Thoracic aorta (tissue), 2 donors: ENCODE measurements at regions not wholly inside any gene's neighbourhood (a gene's known extent, or its start where the extent isn't known, plus 50 kb on each side); places are given as distances from the start of the nearest gene placed in this dataset.

Experiments
- ATAC-seq: fragments of 150-250 bp; one replicate; pipeline ENCODE4 v1.8.0; 2017; ENCODE audit warnings: low read depth; ENCODE audit not compliant: insufficient number of reproducible peaks, low FRiP score
- DNase-seq: peaks from one replicate; pipeline ENCODE4 v3.0.0-alpha.2; 2020; ENCODE audit warnings: low spot score
- H3K27ac ChIP-seq, 2 donors: fragments of 200-600 bp; sonication (generic); 1 replicate in 1 of 2; 2 replicates in 1 of 2; pipeline ENCODE4 v1.5.1; 2016; ENCODE audit warnings: mild to moderate bottlenecking in 2 of 2, moderate library complexity in 2 of 2
- H3K27me3 ChIP-seq: fragments of 200-600 bp; sonication (generic); replicated peaks from 2 replicates; pipeline ENCODE4 v1.6.0; 2016; ENCODE audit warnings: mild to moderate bottlenecking; ENCODE audit not compliant: insufficient read depth
- H3K36me3 ChIP-seq: fragments of 200-600 bp; sonication (generic); one replicate; pipeline ENCODE4 v1.5.1; 2016
- H3K4me1 ChIP-seq, 2 donors: fragments of 200-600 bp; sonication (generic); 1 replicate in 1 of 2; 2 replicates in 1 of 2; pipeline versions ENCODE4 v1.5.1 to v1.6.0; 2016; ENCODE audit warnings: low read depth in 2 of 2, mild to moderate bottlenecking in 1 of 2; ENCODE audit not compliant: control insufficient read depth in 1 of 2
- H3K4me3 ChIP-seq: fragments of 200-600 bp; sonication (generic); 2 replicates; pipeline ENCODE4 v1.5.1; 2016; ENCODE audit warnings: mild to moderate bottlenecking
- H3K9me3 ChIP-seq: fragments of 200-600 bp; sonication (generic); 2 replicates; pipeline ENCODE4 v1.5.1; 2016
- TF ChIP-seq, protein P1 (sequence below): fragments of 200-600 bp; sonication (generic); IDR thresholded peaks from one replicate; pipeline ENCODE4 v1.5.1; 2019; ENCODE audit warnings: antibody characterized with exemption

DNA sequence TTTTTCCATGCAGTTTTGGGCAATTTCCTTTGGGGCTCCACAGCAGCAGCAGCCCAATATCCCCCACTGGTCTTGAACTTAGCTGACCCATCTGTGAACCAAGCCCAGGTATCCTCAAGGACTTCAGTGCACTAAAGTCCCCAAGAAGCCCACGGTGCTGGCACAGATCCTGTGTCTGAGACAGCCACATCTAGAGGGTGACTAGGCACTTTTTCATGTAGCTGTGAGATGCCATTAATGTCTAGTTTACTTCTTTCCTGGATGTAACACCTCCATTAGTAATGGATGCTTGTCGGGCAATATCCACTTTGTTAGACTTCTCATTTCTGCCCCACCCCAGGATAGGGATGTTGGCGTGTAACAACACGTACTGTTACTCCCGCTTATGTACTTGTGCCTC lies 117.9 kb downstream of the GPCPD1 start:
- Histone ChIP-seq H3K27ac (no peak overlapping the region), H3K9me3 (peaks cover 9% of the 10 kb centered on the region), H3K4me3 (no peak overlapping the region), H3K4me1 (no peaks in the 10 kb centered on the region), H3K36me3 (no peaks in the 10 kb centered on the region), H3K27me3 (no peaks in the 10 kb centered on the region)
- no peak for ATAC-seq
- TF ChIP-seq, protein P1, sequence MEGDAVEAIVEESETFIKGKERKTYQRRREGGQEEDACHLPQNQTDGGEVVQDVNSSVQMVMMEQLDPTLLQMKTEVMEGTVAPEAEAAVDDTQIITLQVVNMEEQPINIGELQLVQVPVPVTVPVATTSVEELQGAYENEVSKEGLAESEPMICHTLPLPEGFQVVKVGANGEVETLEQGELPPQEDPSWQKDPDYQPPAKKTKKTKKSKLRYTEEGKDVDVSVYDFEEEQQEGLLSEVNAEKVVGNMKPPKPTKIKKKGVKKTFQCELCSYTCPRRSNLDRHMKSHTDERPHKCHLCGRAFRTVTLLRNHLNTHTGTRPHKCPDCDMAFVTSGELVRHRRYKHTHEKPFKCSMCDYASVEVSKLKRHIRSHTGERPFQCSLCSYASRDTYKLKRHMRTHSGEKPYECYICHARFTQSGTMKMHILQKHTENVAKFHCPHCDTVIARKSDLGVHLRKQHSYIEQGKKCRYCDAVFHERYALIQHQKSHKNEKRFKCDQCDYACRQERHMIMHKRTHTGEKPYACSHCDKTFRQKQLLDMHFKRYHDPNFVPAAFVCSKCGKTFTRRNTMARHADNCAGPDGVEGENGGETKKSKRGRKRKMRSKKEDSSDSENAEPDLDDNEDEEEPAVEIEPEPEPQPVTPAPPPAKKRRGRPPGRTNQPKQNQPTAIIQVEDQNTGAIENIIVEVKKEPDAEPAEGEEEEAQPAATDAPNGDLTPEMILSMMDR = no peak
- no peak for DNase-seq

GRCh38 chr20:5491455-5491854 lies 119.4 kb downstream of the GPCPD1 start:
- TF ChIP-seq, protein P1 = no peak
- Histone ChIP-seq H3K27me3 (no peaks in the 10 kb centered on the region), H3K27ac (no peak overlapping the region), H3K9me3 (peaks cover 9% of the 10 kb centered on the region), H3K4me3 (no peak overlapping the region), H3K4me1 (no peaks in the 10 kb centered on the region), H3K36me3 (no peaks in the 10 kb centered on the region)
- no peak for DNase-seq
- ATAC-seq = no peak

DNA sequence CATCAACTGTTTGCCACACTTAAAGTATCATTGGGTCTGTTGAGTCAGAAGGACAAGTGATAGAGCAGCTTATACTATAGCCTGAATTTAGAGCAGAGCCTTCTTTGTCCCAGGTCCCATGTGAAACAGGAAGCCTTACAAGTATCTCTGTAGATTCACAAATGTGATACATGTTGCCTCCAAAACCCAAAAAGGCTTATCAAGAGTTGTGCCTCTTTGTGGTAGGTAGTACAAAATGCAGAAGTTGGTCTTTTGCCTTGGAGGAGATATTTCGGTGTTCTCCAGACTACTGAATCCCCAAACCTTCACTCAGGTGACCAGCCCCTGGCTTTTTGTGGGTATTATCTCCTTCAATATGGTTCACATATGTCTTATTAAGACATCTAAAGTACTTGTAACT lies 121.2 kb downstream of the GPCPD1 start:
- ATAC-seq = no peak

DNA sequence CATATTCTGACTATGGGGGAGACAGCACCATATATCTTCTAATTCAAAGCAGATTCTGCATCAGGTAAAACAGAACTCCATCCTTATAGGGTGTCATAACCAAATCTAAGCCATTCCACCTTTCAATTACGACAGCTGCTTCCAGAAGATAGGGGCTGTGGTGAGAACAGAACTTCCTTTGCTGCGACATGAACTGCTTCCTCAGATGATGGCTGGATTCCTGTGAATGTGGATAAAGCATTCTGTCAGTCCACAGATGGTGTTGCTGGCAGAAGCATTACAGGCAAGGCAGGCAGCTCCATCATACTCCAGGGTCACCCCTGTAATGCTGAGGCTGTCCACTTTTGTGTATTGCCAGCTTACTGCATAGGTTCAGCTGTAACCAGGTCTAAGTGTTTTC lies 122.0 kb downstream of the GPCPD1 start:
- no peak for ATAC-seq
- Histone ChIP-seq H3K4me3 (no peak overlapping the region), H3K9me3 (peaks cover 9% of the 10 kb centered on the region), H3K36me3 (no peaks in the 10 kb centered on the region), H3K27me3 (no peaks in the 10 kb centered on the region), H3K4me1 (no peaks in the 10 kb centered on the region), H3K27ac (no peak overlapping the region)
- no peak for DNase-seq
- TF ChIP-seq, protein P1 = no peak

More for the DNA sequence above, 121.2 kb downstream of the GPCPD1 start:
- Histone ChIP-seq H3K9me3 (peaks cover 9% of the 10 kb centered on the region), H3K4me3 (no peak overlapping the region), H3K27ac (no peak overlapping the region), H3K36me3 (no peaks in the 10 kb centered on the region), H3K27me3 (no peaks in the 10 kb centered on the region), H3K4me1 (no peaks in the 10 kb centered on the region)
- TF ChIP-seq, protein P1 = no peak
- DNase-seq = no peak

GRCh38 chr20:5486377-5487054 lies 124.3 kb downstream of the GPCPD1 start:
- Histone ChIP-seq H3K27me3 (no peaks in the 10 kb centered on the region), H3K27ac (no peak overlapping the region), H3K36me3 (no peaks in the 10 kb centered on the region), H3K4me3 (no peak overlapping the region), H3K9me3 (no peaks in the 10 kb centered on the region), H3K4me1 (no peaks in the 10 kb centered on the region)
- no peak for DNase-seq
- TF ChIP-seq, protein P1 = no peak
- ATAC-seq = no peak
